ENCODE measurements at regions not wholly inside any gene's neighbourhood (a gene's known extent, or its start where the extent isn't known, plus 50 kb on each side); places are given as distances from the start of the nearest gene placed in this dataset.

DNA sequence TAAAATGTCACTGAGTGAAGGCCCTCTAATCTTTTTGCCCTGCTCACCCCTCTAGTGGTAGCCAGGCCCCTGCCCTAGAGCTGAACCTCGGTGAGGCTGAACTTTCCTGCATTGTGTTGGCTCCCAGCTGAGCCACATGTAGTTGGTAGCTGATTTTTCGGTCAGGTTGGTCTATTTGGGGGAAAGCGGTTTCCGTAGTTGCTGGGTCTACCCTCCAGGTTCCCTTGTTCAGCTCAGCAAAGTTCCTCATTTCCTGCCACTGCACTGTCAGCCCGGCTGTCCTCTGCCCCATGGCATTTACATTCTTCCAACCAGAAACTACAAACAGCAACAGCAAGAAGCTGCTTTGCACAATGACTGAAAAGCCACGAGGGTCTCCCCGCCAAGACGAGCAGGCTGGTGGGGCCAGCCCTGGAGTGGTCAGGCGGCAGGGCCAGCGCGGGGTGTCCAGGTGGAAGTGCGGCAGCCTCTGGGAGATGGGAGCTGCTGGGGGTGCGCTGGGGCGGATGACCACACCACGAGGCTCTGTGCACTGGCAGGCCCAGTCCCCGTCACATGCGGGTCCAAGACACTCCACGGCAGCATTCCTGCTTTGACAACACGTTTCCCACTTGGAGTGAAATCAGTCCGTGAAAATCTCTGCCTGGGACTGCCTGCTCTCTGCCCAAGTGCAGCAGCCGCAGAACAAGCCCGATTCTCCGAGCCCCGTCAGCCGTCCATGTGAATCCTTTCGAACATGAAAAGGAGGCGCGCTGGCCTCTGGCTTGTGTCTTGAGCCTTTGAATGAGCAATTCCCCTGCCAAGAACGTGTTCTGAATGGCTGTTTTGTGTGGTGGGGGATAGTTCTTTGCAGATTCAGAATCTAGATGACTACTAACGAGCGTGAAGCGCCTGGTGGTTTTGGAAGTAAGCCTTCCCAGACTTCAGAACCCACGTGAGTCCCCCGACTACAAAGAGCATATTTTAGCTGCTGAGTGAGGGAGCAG lies 159.4 kb downstream of the ASB1 start:
- no peak for DNase-seq

DNA sequence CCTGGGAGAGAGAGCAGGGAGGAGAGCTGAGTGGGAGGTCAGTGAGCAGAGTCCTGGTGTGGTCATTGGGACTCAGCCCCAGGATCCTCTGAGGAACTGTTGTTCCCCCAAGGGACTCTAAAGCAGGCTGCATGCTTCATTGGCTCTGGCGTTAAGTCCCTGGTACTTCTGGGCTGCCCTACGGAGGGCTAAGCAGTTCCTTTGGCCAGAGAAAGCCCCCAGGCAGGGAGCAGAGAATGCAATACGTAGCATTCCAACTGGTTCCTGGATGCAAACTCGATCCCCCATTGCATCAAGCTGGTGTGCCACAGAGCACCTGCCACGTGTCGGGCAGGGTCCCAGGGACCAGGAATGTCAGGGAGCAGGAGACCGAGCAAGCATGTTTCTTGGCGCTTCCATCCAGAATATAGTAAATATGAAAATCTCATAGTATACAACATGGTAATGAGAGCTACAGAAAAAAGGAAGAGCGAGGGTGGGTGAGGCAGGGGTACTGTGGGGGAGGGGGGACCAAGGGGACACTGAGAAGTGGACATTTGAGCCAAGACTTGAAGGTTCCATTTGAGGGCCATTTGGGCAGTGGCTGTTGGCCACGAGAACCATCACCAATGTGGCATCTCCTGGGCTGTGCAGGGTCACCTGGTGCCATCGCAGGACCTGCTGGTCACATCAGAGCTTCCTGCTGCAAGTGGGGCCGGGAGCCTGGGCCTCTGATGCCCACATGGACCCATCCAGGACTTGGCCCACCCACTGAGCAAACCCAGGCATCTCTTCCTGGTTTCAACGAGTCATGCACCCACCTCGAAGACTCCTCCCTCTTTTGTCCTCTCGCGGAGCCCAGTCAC lies 160.4 kb downstream of the ASB1 start:
- DNase-seq = no peak

DNA sequence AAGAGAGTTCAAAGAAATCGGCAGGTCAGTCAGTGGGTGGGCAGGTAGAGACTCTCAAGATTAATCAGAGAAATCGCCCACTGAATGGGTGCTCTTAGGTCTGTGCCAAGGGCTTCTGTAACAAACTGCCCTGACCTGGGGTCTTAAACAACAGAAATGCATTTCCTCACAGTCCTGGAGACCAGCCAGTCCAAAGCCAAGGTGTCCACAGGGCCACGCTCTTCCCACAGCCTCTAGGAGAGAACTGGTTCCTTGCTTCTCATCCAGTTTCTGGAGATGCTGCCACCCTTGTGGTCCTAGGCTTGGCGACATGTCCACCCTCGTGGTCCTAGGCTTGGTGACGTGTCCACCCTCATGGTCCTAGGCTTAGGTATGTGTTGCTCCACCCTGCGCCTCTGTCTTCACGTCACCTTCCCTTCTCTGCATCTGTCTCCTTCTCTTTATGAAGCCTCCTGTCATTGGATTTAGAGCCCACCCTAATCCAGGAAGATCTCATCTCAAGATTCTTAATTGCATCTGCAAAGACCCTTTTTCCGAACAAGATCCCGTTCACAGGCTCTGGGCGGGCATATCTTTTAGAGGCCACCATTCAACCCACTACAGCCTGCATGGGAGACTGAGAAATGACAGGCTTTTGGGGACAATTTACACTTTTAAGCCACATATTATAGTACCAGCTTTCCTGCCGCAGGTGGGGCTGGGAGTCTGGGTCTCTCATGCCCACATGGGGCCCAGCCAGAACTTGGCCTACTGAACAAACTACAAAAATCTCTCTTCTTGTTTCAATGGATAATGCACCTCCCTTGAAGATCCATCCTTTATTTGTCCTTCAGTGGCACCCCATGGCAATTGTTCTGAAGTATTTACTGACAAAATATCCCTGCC lies 161.3 kb downstream of the ASB1 start:
- DNase-seq = no peak

DNA sequence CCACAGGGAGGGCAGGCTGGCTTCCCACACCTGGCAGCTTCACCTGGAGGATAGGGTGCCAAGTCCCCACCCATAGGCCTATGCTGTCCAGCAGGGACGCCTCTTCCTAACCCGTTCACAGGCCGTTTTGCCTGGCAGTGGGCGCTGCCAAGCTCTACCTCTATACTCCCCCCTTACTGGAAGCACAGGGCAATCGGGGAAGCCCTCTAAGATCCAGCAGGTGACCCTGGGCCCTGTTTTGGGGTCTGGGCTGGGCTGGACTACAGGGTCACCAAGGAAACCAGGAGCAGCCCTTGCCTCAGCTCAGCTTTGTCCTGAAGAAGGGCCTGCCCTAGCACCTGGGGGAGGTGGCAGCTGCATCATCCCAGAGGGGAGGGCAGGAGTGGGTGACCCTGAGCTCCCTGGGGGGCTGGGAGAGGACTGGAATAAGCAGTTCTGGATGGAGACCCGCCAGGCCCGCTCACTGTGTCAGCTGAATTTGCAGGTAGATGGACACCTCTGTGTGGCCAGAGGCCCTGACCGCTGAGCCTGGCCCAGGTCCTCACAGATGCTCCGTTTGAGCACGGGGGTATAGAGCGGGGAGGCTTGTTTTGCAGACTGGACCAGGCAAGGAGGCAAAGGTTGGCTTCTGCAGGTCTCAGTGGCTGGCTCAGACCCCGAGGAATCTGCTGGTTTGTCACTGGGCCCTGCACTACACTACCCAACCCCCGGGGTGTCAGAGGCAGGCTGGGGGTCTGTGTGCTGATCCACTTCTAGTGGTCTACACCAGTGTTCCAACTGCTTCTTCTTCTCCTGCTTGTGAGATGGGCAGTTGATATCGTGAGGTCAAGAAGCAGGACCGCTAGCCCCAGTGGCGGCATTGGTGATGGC lies 163.1 kb downstream of the ASB1 start:
- DNase-seq = no peak

DNA sequence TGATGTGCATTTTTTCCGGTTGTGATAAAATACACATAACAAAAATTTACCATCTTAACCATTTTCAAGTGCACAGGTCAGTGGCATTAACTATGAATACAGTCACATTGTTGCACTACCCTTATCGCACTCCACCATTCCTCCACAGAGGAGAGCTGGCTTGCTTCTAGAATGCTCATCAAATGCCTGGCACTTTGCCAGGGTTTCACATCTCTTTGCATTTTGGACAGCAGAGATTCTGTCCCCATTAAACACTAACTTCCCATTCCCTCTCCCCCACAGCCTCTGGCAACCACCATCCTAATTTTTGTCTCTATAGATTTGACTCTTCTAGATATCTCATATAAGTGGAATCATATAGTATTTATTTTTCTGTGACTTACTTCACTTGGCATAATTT lies 165.0 kb downstream of the ASB1 start:
- no peak for DNase-seq

DNA sequence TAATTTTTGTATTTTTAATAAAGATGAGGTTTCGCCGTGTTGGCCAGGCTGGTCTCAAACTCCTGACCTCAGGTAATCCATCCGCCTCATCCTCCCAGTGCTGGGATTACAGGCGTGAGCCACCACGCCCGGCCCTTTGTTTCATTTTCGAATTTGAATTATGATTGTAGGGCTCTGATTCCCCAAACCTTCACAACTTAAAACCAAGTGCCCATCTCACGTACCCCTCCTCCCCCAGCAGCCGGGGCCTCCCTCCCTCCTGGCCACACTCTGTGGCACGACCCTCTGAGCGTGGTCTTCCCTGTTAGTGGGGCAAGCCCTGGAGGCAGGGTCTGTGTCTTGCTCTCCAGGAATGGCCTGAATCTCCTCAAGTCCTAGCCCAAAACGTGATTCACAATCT lies 166.5 kb downstream of the ASB1 start:
- no peak for DNase-seq

DNA sequence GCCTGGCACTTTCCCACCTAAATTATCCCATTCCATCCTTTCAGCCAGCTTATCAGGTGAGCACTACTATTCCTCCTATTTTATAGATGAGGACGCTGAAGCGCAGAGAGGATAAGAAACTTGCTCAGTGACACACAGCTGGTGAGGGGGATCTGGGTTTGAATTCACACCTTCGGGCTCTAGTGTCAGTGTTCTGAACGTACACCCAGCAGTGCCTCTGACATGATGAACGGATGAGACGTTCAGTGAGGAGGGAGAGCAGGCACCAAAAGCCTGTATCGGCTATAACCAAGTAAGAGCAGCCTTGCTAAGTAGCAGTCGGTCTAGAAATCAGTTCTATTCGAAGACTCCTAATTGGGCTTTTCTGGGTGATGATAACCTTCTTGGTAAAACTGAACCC lies 167.0 kb downstream of the ASB1 start:
- DNase-seq = no peak

DNA sequence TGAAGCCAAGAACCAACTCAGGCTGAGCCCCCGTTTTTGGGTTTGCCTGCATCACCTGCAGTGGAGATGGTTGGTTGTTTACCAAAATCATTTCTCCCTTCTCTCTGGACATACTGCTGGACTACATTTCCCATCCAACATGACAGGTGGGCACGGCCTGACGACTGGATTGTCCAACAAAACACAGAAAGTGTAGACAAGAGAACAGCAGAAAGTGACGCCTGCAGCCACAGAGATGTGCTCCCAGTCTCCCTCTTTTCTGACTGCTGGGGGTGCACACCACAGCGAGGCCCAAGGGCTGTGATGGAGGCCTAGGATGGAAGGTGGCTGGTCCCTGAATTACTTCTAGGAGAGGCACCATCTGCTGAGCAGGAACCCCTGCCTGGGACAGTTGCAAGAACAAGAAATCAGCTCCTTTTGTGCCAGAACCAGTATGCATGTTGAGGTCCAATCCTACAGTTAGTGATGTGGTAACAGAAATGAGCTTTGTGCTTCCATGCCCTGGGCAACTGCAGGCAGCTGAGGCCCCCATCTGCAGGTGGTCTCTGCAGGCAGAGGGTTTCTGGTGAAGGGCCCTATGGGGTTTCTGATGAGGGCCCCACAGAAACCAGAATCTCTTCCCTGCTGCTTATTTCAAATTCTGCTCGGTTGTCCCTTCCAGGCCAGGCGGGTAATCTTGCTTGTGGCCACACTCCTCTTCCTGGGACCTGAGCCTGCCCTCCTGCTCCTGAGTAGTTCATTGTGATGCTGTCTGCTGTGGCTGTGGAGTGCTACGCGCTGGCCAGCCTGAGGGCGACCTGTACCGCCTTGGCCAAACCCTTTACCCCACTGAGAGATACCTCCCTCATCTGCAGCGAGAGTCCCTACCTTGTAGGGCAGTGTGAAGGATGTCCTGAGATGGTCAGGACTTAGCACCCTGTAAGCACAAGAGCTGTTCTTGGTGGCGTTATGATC lies 168.3 kb downstream of the ASB1 start:
- no peak for DNase-seq

DNA sequence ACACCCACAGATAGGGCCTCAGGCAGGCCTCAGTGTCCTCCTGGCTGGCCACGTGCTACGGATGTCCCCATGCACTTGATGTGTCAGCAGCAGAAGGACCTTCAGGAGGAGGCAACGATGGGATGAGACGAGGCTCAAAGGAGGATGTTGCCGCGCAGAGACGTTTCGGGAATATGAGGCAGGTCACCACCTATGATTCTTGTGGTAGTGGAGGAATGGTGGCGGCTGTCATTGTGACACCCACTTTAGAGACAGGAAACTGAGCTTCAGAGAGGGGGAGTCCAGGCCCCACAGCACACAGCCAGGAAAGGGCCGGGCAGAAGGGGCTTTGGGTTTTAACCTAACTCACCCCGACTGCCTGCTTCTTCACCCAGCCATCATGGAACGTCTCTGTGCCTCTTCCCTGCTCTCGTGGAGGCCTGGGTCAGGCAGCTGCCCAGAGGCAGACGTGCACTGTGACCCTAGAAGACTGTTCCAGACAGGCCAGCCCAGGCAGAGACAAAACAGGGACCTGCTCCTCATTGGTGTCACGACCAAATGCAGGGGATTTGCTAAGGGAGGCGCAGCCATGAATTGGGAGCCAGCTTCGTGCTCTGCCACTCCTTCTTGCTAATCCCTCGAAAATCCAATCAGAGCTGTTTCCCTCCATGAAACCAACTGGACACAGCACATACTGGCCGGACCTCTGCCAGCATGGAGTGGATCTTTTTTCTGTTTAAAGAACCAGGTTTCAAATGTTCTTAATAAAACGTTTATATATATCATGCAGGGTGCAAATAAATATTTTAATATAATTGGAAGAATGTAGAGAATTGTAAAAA lies 169.2 kb downstream of the ASB1 start:
- no peak for DNase-seq

DNA sequence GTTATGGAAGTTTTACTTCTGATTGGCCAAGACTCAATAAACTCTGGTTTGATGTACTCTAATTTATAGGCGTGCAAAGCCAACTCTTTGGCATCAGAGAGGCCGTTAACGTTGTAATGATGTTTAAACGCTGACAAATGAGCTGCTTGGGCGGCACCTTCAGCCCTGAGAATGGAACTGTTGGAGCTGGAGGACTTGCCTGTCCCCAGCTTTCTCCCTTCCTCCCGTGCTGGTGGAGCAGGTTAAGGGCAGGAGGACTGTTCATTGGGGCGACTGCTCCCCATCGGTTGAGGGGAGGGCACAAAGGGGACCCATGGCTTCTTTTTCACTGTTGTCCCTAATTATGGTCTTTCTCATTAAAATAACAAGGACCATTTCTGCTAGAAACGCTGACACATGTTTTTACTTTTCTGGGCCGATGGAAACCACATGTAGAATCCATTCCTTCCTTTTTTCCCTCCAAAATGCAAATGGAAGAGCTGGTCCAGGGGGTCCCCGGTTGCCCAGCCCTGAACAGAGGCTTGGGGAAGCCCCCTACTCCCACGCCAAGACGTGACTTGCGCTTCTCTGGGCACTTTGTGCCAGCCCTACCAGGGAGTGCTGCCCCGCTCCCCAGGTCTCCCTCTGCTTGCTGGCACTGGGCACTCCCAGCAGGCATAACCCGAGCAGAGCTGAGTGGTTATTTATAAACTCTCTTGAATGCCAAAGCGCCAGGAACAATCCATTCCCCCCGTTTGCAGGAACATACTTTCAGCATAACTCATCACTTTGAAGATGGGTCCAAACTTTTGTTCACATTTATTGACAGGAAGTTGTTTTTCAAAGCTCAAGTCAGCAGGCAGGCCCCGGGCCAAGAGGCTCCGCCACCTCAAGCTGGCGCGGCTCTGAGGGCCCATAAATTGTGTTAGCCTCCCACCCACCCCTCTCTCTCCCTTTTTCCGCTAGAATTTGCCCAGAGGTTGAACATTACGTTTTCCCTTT lies 170.1 kb downstream of the ASB1 start:
- DNase-seq = peak; percentile 4 to 50

DNA sequence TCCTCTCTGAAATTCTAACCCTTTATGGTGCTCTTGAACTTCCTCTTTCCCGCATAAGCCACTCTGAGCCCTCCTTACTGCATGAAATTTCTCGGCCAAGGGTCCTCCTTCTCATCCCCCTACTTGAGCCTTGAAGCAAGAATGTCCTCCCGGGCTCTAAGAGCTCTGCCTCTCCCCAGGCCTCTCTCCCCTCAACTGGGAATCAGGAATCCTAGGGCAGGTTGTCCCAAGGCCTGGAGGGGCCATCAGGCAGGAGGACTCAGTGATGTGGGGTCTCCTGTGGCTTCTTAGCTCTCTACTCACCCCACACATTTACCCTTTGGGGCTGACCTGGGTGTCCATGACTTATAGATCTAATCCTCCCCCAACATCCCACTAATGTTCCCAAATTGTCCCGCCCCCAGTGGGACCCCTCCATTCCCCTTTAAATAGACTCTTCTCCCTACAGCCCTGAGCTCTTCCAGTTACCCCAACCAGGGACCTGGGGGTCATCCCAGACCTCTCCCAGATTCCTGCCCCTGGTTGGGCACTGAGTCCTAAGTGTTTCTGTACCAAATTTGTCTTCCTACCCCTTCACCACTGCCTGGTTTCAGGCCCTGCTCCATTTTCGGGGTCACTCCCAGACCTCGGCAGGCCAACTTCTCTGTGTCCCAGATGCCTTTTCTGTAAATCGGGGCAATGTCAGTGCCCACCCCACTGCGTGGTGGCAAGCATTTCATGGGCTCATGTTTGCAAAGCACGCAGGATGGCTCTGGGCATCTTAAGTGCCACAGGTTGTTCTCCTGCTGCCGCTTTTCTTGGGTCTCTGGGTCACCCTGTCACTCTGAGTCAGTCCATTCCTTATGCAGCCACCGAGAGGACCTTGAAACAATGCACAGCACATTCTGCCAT lies 171.2 kb downstream of the ASB1 start:
- DNase-seq = no peak

DNA sequence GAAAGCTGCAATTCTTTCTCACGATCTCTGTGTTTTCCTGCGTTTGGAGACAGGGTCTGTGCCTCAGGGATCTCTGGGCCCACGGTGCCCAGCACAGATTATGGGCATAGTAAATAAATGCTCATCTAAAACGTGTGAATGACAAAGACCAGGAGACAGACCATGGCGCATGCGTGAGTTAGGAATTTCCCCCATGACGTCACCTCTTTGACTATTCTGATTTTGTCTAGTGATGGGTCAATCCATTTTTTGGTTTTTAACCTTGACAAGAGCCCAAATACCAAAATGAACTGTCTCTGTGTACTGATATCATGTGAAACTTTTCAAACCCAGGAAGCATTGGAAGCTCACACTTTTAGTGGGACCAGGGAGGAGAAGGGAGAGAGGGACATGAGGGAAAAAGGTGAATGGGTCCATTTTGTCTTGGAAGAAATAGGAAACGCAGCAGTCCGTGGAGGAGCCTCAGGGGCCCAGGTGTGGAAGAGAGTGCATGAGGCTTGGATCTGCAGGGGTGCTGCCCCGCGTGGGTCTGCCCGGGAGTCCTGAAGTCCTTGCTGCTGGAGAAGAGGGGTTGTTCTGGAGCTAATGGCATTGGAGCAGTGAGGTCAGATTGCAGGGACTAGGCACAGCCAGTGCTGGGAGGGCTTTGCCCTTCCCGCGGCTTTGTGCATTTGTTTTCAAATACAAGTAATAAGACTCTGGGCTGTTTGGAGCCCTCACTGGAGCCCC lies 172.2 kb downstream of the ASB1 start:
- no peak for DNase-seq

DNA sequence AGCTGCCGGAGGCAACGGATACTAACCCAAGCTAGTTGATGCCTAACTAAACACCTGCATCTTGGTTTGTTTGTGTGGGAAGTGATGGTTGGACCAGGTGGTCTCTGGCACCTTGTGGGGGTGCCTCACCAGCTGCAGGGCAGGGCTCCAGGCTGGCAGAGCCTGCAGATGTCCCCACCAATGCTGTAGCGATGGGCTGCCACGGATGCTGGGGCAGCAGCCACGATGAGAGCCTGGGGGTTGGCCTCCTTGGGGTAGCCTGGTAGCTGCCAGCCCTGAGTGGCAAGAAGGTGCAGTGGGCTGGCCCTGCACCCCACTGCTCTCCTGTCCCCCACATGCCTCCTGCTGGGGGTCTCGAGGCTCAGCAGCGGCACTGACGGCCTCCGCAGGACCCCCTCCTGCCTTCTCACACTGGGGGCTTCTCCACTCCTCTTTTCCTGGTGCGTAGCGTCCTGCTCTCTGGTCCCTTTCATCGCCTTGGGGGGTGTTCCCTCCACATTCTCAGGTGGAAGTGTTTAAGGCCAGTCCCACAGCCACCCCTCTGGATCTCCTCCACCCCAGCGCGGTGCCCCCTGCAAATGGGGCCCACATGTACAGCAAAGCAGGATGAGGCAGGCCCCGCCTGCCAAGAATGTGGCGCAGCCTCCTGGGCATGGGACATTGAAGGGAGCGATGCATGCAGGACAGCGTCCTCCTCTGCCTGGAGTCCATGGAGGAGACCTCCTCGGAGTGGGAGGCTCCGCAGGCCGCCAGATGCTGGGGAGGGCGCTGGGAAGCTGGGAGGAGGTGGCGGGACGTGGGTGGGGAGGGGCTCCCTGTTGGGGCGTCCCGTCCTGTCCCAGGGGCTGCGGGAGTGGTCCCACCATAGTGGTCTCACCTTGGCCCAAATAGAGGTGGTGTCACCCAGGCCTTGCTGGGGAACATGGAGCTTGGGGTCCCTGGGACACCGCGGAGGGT lies 173.1 kb downstream of the ASB1 start:
- DNase-seq = no peak

DNA sequence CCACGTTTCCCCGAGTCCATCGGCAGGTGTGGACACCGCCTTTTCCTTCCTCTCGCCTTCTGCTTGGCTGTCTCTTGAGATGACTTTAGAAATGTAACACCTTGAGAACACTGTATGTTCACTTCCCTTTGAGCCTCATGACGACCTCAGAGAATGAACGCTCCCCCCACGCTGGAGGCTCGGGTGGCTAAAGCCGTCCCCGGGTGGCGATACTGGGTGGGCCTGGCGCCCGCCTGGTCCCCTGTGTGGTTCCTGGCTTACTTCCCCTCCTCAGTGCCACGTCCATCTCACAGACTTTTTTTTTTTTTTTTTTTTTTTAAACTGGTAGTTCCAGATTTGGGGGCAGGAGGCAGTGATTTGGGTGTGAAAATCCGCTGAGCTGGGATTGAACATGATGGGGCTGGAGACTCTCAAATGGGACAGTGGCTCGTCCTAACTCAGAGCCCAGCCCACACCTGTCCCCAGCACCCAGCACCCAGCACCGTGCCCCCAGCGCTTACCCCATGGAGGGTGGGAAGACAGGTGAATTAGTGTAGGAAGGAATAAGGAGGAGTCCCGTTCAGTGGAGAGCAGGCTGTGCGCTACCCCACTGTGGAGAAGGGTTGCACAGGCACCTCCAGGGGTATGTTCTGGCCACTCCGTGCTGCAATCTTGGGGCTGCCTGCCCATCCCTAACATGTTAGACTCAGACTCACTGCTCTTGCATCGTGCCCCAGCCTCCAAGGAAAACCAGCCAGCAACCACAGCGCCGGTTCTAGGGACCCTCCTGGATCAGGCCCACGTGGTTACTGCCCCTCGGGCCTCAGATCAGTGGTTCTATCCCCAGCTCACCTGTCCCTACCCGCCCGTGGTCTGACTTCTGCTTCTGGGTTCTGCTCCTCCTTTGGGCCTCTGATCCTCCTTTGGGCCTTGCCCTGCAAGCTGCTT lies 174.0 kb downstream of the ASB1 start:
- no peak for DNase-seq
